ENCODE measurements at regions not wholly inside any gene's neighbourhood (a gene's known extent, or its start where the extent isn't known, plus 50 kb on each side); places are given as distances from the start of the nearest gene placed in this dataset.

DNA sequence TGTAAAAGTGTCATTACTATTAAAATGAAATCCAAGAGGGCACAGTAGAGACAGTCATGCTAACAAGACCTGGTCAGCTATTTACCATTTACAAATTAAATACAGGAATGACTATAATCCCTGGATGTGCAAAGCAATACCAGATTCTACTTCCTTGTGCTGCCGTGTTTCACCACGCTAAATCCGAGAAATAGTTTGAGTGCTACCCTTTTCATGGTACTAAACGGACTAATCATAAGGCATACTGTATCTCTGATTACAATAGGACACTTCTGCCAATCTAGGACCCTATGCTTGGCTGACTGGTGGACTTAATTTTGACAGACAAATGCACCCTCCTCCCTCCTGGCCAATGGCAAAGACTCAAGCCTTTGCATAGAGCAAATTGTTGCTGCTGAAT, 63.0 kb upstream of the NR2F2 start:
- DNase-seq, result no peak

DNA sequence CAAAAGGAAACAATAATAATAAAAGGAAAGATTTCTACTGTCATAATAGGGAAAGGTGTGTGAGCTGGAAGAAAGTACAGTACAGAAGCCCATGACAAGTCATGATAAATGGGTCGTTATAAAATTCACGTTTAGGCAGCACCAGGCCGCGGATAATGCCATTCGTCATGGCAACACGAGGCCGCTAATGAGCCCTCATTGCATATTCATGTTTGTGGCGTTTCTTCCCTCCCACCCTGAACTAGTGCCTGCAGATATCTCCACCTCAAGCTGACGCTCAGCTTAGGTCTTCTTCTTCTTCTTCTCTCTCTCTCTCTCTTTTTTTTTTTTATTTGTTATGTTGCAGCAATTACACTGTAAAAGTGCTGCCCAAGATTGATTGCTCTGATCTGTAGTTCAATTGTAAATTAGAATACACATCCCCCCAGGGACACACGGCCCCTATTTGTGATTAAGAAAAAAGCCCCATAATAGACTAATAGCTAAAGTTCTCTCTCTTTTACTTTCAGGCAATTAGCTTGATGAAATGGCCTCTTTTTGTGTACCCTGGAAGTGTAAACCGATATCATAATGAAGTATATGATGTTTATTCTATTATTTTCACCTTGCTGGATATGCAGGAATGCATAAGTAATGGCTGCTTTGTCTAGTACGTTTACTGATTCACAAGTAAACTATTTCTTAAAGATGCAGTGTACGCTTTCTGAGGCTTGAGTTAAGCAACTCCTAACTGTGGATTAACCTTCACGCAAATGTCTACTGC, 61.9 kb upstream of the NR2F2 start:
- no peak for DNase-seq

DNA sequence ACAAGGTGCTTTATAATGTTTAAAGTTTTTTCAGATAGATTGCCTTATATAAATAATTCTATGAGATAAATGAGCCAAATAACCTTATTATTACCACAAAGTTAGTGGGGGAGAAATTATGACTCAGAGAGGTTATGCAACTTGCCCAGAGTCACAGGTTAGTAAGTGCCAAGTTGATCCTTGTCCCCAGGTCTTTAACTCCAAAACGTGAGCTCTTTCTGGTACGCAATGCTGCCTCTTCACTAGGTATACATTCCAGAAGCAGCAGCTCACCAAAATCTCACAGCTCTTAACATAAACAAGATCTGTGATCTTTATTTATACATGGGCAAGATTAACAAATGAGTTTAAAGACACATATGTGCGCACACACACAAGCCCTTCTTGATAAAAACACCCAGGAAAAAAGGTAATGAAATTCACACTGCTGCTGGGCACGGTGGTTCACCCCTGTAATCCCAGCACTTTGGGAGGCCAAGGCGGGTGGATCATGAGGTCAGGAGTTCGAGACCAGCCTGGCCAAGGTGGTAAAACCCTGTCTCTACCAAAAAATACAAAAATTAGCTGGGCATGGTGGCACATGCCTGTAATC, 59.8 kb upstream of the NR2F2 start:
- DNase-seq, result no peak

DNA sequence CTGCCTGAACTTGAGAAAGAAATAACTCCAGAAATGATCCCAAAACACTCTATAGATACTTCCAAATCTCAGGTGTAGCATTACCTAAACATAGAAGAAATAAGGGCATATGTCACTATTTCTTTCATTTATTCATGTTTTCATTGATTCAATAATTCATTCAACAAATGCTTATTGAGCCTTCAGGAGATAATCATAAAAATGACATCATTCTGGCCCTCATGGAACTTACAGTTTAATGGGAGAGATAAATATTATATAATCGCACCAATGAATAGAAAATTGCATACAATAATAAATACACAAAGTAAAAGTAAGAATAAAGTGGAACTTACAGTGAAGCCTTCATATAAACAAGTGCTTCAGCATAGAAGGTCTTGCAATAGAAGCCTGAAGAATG, 58.1 kb upstream of the NR2F2 start:
- DNase-seq, result no peak

DNA sequence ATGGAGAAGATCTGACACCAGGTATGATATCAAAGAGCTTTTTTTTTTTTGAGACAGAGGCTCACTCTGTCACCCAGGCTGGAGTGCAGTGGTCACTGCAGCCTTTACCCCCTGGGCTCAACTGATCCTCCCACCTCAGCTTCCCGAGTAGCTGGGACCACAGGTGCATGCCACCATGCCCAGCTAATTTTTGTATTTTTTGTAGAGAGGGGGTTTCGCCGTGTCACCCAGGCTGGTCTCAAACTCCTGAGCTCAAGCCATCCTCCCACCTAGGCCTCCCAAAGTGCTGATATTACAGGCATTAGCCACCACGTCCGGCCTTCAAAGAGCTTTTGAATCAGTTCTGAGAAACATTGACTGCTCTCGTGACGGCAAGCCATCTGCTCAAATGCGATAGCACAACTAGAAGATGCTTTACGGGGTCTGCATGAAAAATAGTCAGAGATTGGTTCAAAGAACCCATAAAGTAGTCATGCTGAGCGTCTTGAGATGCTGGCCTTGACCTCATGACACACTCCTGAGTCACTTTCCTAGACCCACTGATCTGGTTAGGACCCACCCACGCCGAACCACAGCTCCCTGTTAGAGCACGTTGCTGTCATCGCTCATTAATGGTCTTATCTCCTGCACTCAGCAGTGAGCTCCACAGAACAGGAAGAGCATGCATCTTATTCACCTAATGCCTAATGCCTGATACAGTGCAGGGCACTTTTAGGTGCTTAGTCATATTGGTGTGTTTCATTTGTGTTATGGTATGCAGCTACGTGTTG, 57.0 kb upstream of the NR2F2 start:
- DNase-seq, result no peak

DNA sequence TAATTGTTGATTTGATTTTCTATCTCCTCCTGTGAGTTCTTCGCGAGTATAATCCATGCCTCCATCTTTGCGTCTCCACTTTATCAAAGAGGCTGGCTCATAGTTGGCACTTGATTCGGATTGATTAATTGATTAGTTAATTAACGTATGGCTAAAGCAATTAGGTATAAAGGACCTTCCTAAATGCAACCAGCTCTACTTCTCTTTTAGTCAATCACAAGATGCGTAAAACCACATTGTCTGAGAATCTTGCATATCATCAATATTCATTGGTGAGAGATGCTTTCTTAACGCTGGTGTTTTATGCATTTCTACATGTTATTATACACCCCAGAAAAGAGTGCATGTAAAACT, 56.4 kb upstream of the NR2F2 start:
- DNase-seq, result no peak

DNA sequence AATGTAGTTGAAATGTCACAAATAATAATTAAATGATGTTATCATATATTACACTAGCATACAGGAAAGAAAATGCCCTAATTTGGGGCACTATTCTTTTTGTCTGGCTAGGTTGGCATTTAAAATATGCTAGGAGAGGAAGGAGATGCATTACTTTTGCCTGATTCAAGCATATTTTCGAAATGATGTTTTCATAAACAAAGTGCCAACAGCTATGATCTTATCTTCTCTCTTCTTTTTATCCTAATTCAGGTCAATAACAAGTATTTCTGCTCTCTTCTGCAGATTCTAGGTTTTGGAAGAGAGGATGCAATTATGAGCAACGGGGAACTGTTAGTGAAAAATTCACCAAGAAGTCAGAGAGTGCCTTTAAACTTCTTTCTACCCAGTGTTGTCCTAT, 55.8 kb upstream of the NR2F2 start:
- no peak for DNase-seq

DNA sequence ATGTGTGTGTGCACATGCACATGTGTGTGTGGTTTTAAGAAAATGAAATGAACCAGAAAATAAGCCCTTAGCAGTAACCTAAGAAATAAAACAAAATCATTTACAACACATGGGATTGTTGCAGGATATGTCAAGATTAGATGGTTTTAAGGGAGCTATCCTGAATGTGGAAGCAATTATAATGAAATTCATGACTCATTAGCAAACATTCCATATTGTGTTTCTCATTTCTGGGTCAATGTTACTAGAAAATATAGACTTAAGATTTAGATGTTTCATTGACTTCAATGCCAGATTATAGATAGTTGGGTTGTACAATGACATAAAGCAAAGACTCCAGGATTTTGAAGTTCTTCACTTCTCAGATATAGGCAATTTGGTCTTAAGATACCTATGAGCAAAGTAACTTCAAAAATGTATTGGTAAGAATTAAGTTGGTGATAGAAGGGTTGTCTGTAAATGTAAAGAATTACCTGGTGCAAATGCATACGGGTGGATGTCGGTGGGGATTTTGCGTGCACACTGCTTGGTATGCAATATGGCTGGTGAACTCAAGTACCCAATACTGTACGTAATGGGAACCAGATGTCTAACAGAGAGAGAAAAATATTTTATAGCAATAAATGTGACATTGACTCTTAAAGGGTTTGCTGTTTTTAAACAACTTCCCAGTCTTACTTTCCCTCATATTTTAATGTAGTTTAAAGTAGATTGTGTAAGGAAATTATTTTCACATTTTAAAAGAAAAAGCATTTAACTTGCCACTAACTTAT, 53.9 kb upstream of the NR2F2 start:
- no peak for DNase-seq

All from activated CD4-positive, alpha-beta T cell treated with anti-CD3 and anti-CD28 coated beads for 1 hour (primary cell).